ENCODE measurements at regions not wholly inside any gene's neighbourhood (a gene's known extent, or its start where the extent isn't known, plus 50 kb on each side); places are given as distances from the start of the nearest gene placed in this dataset.

- TF ChIP-seq, protein P1, sequence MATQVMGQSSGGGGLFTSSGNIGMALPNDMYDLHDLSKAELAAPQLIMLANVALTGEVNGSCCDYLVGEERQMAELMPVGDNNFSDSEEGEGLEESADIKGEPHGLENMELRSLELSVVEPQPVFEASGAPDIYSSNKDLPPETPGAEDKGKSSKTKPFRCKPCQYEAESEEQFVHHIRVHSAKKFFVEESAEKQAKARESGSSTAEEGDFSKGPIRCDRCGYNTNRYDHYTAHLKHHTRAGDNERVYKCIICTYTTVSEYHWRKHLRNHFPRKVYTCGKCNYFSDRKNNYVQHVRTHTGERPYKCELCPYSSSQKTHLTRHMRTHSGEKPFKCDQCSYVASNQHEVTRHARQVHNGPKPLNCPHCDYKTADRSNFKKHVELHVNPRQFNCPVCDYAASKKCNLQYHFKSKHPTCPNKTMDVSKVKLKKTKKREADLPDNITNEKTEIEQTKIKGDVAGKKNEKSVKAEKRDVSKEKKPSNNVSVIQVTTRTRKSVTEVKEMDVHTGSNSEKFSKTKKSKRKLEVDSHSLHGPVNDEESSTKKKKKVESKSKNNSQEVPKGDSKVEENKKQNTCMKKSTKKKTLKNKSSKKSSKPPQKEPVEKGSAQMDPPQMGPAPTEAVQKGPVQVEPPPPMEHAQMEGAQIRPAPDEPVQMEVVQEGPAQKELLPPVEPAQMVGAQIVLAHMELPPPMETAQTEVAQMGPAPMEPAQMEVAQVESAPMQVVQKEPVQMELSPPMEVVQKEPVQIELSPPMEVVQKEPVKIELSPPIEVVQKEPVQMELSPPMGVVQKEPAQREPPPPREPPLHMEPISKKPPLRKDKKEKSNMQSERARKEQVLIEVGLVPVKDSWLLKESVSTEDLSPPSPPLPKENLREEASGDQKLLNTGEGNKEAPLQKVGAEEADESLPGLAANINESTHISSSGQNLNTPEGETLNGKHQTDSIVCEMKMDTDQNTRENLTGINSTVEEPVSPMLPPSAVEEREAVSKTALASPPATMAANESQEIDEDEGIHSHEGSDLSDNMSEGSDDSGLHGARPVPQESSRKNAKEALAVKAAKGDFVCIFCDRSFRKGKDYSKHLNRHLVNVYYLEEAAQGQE (IDR thresholded peaks at IDR 0.05) = no peak
- no peak for TF ChIP-seq HNF4A (conservative IDR thresholded peaks at IDR 0.05)
Measured at GRCh38 chr9:111274737-111275136, 55.3 kb downstream of the OR2K2 start (continued).

DNA sequence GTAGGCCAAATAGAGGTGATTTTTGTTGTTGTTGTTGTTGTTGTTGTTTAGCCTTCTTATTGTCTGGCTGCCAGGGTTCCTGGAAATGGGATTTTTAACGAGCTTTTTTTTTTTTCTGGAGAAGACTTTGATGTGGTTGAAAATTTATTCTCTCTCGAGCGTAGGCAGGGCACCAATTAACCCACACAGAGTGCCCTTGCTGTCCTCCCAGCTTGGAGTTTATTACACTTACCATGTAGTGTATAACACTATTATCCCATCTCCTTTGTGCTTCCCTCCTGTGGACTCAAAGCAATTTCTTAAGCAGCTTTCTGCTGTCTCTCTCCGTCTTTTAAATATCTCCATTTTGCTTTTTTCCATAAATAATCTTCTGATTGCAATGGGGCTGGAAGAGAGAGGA lies 57.4 kb downstream of the OR2K2 start:
- Histone ChIP-seq H3K36me3 (ENCODE audit: control insufficient read depth in 4 of 4, insufficient read depth in 3 of 4, low read depth in 1 of 4, low read length in 3 of 4) (no peaks in the 10 kb centered on the region), H3K27me3 (ENCODE audit: control insufficient read depth in 4 of 4, insufficient read depth in 4 of 4, low read length in 3 of 4) (peaks cover 0 to 3% (median 0%) of the 10 kb centered on the region in 4 donors)

DNA sequence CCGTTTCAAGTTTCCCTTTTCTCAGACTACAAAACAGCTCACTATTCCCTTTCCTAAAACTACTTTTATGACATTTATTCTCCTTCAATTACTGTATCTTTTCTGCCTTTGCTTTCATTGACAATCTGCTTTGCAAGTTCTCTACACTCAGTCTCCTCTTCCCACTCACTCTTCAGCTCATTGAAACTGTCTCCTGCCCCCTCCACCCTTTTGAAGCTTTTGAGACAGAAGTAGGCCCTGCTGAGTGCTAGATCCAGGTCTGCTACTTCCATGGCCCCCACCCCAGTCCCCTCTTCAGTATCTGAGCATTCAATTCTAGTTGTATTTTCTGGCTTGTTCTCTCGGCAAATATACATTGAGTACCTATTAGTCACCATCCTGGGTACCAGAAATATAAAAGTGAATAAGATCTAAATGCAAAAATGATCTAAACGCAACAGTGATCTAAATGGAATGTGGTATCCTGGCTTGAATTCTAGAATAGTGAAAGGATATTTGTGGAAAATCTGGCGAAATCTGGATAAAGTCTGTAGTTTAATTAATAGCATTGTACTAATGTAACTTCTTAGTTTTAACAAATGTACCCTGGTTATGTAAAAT lies 58.4 kb downstream of the OR2K2 start:
- Histone ChIP-seq H3K4me1 (ENCODE audit: control insufficient read depth in 4 of 4, insufficient read depth in 4 of 4, low read length in 3 of 4) (no peaks in the 10 kb centered on the region), H3K27me3 (ENCODE audit: control insufficient read depth in 4 of 4, insufficient read depth in 4 of 4, low read length in 3 of 4) (no peaks in the 10 kb centered on the region), H3K27ac (ENCODE audit: low read depth in 1 of 2, low read length in 2 of 2) (no peak overlapping the region), H3K9me3 (ENCODE audit: control insufficient read depth in 4 of 4, low read length in 3 of 4) (no peaks in the 10 kb centered on the region), H3K4me3 (ENCODE audit: low read depth in 1 of 3, low read length in 3 of 3) (no peak overlapping the region), H3K36me3 (ENCODE audit: control insufficient read depth in 4 of 4, insufficient read depth in 3 of 4, low read depth in 1 of 4, low read length in 3 of 4) (no peaks in the 10 kb centered on the region), H3K9ac (ENCODE audit: low read depth in 1 of 2, low read length in 2 of 2) (no peak overlapping the region)
- no peak for TF ChIP-seq FOXA1 (IDR thresholded peaks at IDR 0.05)
- no peak for TF ChIP-seq HNF4A (conservative IDR thresholded peaks at IDR 0.05)
- no peak for TF ChIP-seq JUND (IDR thresholded peaks at IDR 0.05)
- no peak for TF ChIP-seq ZBTB33 (IDR thresholded peaks at IDR 0.05)
- TF ChIP-seq SP1 (IDR thresholded peaks at IDR 0.05) = no peak
- TF ChIP-seq FOXA2 (IDR thresholded peaks at IDR 0.05) = no peak
- TF ChIP-seq, protein P2, sequence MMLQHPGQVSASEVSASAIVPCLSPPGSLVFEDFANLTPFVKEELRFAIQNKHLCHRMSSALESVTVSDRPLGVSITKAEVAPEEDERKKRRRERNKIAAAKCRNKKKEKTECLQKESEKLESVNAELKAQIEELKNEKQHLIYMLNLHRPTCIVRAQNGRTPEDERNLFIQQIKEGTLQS (IDR thresholded peaks at IDR 0.05) = no peak
- no peak for TF ChIP-seq GABPA (IDR thresholded peaks at IDR 0.05 in 1 of 2, conservative IDR thresholded peaks at IDR 0.05 in 1 of 2)
- no peak for TF ChIP-seq MAX (IDR thresholded peaks at IDR 0.05)
- no peak for TF ChIP-seq NR2F2 (IDR thresholded peaks at IDR 0.05)
- TF ChIP-seq TAF1 (conservative IDR thresholded peaks at IDR 0.05) = no peak
- no peak for TF ChIP-seq RAD21 (IDR thresholded peaks at IDR 0.05)
- no peak for TF ChIP-seq HNF4G (IDR thresholded peaks at IDR 0.05)
- TF ChIP-seq, protein P1 (IDR thresholded peaks at IDR 0.05) = no peak
- no peak for TF ChIP-seq CTCF (IDR thresholded peaks at IDR 0.05; ENCODE audit: low read depth, low read length, missing input control)
- TF ChIP-seq RXRA (IDR thresholded peaks at IDR 0.05) = no peak
- DNase-seq (ENCODE audit: low spot score) = no peak
- 81% methylated on average over 4 of the region's 4 CpGs for WGBS

More for the DNA sequence above, 57.4 kb downstream of the OR2K2 start:
- Histone ChIP-seq H3K27ac (ENCODE audit: low read depth in 1 of 2, low read length in 2 of 2) (no peak overlapping the region), H3K9ac (ENCODE audit: low read depth in 1 of 2, low read length in 2 of 2) (no peak overlapping the region), H3K9me3 (ENCODE audit: control insufficient read depth in 4 of 4, low read length in 3 of 4) (no peaks in the 10 kb centered on the region), H3K4me3 (ENCODE audit: low read depth in 1 of 3, low read length in 3 of 3) (no peak overlapping the region), H3K4me1 (ENCODE audit: control insufficient read depth in 4 of 4, insufficient read depth in 4 of 4, low read length in 3 of 4) (no peaks in the 10 kb centered on the region)
- DNase-seq (ENCODE audit: low spot score) = no peak
- no peak for TF ChIP-seq EGR1 (IDR thresholded peaks at IDR 0.05; ENCODE audit: low read depth in 2 of 2)
- no peak for TF ChIP-seq TAF1 (conservative IDR thresholded peaks at IDR 0.05)
- TF ChIP-seq HNF4G (IDR thresholded peaks at IDR 0.05) = no peak
- TF ChIP-seq, protein P2 (IDR thresholded peaks at IDR 0.05) = no peak
- no peak for TF ChIP-seq SP1 (IDR thresholded peaks at IDR 0.05)
- no peak for TF ChIP-seq GABPA (IDR thresholded peaks at IDR 0.05 in 1 of 2, conservative IDR thresholded peaks at IDR 0.05 in 1 of 2)
- TF ChIP-seq FOXA1 (IDR thresholded peaks at IDR 0.05) = no peak
- WGBS = 66% methylated on average over 4 of the region's 4 CpGs

Data from liver (tissue), 8 donors.